ENCODE measurements at regions not wholly inside any gene's neighbourhood (a gene's known extent, or its start where the extent isn't known, plus 50 kb on each side); places are given as distances from the start of the nearest gene placed in this dataset.

DNA sequence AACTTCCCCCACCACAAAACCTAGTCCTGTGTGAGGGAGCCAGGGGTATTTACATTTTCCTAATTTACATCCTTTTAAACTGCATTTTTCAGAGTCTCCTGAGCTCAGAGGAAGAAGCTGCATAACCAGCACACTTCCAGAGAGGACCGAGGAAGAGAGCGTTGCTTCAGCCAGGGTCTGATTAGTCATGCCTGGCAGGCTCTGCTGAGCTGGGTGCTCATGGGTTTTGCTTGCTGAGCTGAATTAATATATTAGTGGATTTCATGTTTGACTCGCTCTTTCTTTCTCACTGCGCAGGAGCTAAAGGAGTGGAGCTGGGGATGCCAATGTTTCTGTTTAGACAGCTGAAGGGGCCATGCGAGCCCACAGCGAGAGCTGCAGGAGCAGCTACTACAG lies 539.3 kb upstream of the B3GAT1 start:
- TF ChIP-seq, protein P1, sequence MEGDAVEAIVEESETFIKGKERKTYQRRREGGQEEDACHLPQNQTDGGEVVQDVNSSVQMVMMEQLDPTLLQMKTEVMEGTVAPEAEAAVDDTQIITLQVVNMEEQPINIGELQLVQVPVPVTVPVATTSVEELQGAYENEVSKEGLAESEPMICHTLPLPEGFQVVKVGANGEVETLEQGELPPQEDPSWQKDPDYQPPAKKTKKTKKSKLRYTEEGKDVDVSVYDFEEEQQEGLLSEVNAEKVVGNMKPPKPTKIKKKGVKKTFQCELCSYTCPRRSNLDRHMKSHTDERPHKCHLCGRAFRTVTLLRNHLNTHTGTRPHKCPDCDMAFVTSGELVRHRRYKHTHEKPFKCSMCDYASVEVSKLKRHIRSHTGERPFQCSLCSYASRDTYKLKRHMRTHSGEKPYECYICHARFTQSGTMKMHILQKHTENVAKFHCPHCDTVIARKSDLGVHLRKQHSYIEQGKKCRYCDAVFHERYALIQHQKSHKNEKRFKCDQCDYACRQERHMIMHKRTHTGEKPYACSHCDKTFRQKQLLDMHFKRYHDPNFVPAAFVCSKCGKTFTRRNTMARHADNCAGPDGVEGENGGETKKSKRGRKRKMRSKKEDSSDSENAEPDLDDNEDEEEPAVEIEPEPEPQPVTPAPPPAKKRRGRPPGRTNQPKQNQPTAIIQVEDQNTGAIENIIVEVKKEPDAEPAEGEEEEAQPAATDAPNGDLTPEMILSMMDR (IDR thresholded peaks at IDR 0.05; ENCODE audit: low read depth, low read length) = no peak
- no peak for TF ChIP-seq EZH2phosphoT487 (IDR thresholded peaks at IDR 0.05; ENCODE audit: low read depth)
- no peaks in the 10 kb centered on the region for H3K4me1 ChIP-seq (ENCODE audit: low read length)
- H3K9ac ChIP-seq (ENCODE audit: low read length) = no peak overlapping the region
- no peak overlapping the region for H3K4me3 ChIP-seq (ENCODE audit: low read length)
- no peak overlapping the region for H2AFZ ChIP-seq (ENCODE audit: low read depth, low read length)
- no peaks in the 10 kb centered on the region for H3K36me3 ChIP-seq (replicated peaks; ENCODE audit: low read depth, low read length)
- H4K20me1 ChIP-seq (ENCODE audit: insufficient read depth, low read length) = no peaks in the 10 kb centered on the region
- no peak overlapping the region for H3K27ac ChIP-seq (ENCODE audit: low read length)
- no peak overlapping the region for H3K4me2 ChIP-seq (ENCODE audit: low read length)
- no peaks in the 10 kb centered on the region for H3K27me3 ChIP-seq (ENCODE audit: low read depth, low read length)
- H3K9me3 ChIP-seq (ENCODE audit: insufficient read depth, low read length) = no peaks in the 10 kb centered on the region
- no peaks in the 10 kb centered on the region for H3K79me2 ChIP-seq (ENCODE audit: low read length)

DNA sequence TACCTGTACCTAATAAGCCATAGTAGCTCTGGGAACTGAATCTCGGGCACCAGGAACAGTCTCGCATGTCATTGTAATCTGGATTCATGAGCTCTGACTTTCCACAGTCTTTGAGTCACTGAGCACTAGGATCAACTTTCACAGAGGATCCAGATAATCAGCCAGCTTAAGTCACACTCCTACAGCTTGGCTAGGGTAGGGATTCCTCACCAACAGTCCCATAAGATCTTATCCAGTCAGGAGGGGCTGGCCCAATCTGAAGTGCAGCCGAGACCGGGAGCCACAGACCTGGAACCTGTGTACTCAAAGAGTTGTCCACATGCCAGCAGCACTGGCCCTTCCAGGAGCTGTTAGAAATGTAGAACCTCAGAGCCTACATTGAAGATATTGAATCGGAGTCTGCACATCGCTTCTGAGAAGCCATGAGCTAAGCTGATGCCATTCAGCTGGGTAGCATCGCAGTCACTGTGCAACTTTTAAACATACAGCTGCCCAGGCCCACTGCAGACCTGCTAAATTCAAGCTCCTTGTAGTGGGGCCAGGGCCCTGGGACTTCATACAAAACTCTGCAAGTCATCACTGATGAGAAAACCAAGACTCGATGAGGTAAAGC lies 538.8 kb upstream of the B3GAT1 start:
- Histone ChIP-seq H3K79me2 (ENCODE audit: low read length) (no peaks in the 10 kb centered on the region), H3K27me3 (ENCODE audit: low read depth, low read length) (no peaks in the 10 kb centered on the region), H3K4me2 (ENCODE audit: low read length) (no peak overlapping the region), H3K4me1 (ENCODE audit: low read length) (no peaks in the 10 kb centered on the region), H3K4me3 (ENCODE audit: low read length) (no peak overlapping the region), H2AFZ (ENCODE audit: low read depth, low read length) (no peak overlapping the region), H3K27ac (ENCODE audit: low read length) (no peak overlapping the region), H3K36me3 (replicated peaks; ENCODE audit: low read depth, low read length) (no peaks in the 10 kb centered on the region), H3K9me3 (ENCODE audit: insufficient read depth, low read length) (no peaks in the 10 kb centered on the region), H4K20me1 (ENCODE audit: insufficient read depth, low read length) (no peaks in the 10 kb centered on the region), H3K9ac (ENCODE audit: low read length) (no peak overlapping the region)
- TF ChIP-seq EZH2phosphoT487 (IDR thresholded peaks at IDR 0.05; ENCODE audit: low read depth) = no peak
- TF ChIP-seq, protein P1 (IDR thresholded peaks at IDR 0.05; ENCODE audit: low read depth, low read length) = no peak

GRCh38 chr11:134949121-134950090 lies 537.4 kb upstream of the B3GAT1 start:
- H3K27me3 ChIP-seq (ENCODE audit: low read depth, low read length) = no peaks in the 10 kb centered on the region
- no peaks in the 10 kb centered on the region for H3K4me1 ChIP-seq (ENCODE audit: low read length)
- no peak overlapping the region for H2AFZ ChIP-seq (ENCODE audit: low read depth, low read length)
- no peaks in the 10 kb centered on the region for H3K9me3 ChIP-seq (ENCODE audit: insufficient read depth, low read length)
- no peak overlapping the region for H3K27ac ChIP-seq (ENCODE audit: low read length)
- no peaks in the 10 kb centered on the region for H3K79me2 ChIP-seq (ENCODE audit: low read length)
- no peak overlapping the region for H3K4me2 ChIP-seq (ENCODE audit: low read length)
- no peak overlapping the region for H3K4me3 ChIP-seq (ENCODE audit: low read length)
- no peak for TF ChIP-seq EZH2phosphoT487 (IDR thresholded peaks at IDR 0.05; ENCODE audit: low read depth)
- TF ChIP-seq, protein P1 (IDR thresholded peaks at IDR 0.05; ENCODE audit: low read depth, low read length) = no peak
- H3K36me3 ChIP-seq (replicated peaks; ENCODE audit: low read depth, low read length) = no peaks in the 10 kb centered on the region
- H3K9ac ChIP-seq (ENCODE audit: low read length) = no peak overlapping the region
- no peaks in the 10 kb centered on the region for H4K20me1 ChIP-seq (ENCODE audit: insufficient read depth, low read length)

DNA sequence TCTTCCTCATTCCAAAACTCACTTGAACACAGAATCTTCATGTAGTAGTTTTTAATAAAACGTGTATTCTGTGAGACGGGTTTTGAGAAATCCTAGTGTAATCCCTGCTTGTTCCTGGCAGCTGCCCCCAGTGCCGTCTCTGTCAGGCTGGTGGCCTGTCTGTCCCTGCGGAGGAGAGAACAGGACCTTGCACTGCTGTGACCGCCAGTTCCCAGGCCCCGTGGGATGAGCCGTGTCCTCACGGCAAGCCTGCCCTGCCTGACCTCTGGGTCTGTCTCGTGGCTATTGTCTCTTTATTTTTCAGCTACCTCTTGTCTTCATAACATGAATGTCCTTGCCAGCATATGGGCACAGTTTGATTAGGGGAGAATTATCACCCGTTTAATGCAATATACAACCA lies 535.5 kb upstream of the B3GAT1 start:
- Histone ChIP-seq H3K4me3 (ENCODE audit: low read length) (no peak overlapping the region), H3K9ac (ENCODE audit: low read length) (no peak overlapping the region), H3K4me1 (ENCODE audit: low read length) (no peaks in the 10 kb centered on the region)

More for the DNA sequence above, 535.5 kb upstream of the B3GAT1 start:
- H3K4me2 ChIP-seq (ENCODE audit: low read length) = no peak overlapping the region
- H3K79me2 ChIP-seq (ENCODE audit: low read length) = no peaks in the 10 kb centered on the region
- H3K36me3 ChIP-seq (replicated peaks; ENCODE audit: low read depth, low read length) = no peaks in the 10 kb centered on the region
- H3K27me3 ChIP-seq (ENCODE audit: low read depth, low read length) = no peaks in the 10 kb centered on the region
- no peaks in the 10 kb centered on the region for H3K9me3 ChIP-seq (ENCODE audit: insufficient read depth, low read length)
- H3K27ac ChIP-seq (ENCODE audit: low read length) = no peak overlapping the region
- TF ChIP-seq, protein P1 (IDR thresholded peaks at IDR 0.05; ENCODE audit: low read depth, low read length) = no peak
- no peak for TF ChIP-seq EZH2phosphoT487 (IDR thresholded peaks at IDR 0.05; ENCODE audit: low read depth)
- H4K20me1 ChIP-seq (ENCODE audit: insufficient read depth, low read length) = no peaks in the 10 kb centered on the region
- no peak overlapping the region for H2AFZ ChIP-seq (ENCODE audit: low read depth, low read length)
